Ishikawa (cell line): ENCODE measurements at regions not wholly inside any gene's neighbourhood (a gene's known extent, or its start where the extent isn't known, plus 50 kb on each side); places are given as distances from the start of the nearest gene placed in this dataset.

Source experiments
- EGR1 ChIP-seq: IDR thresholded peaks from 2 replicates; pipeline ENCODE4 v1.6.1; 2012
- EP300 ChIP-seq: IDR thresholded peaks from 2 replicates; pipeline ENCODE4 v1.6.1; 2012; ENCODE audit warnings: borderline replicate concordance
- YY1 ChIP-seq: IDR thresholded peaks from 2 replicates; pipeline ENCODE4 v1.6.1; 2012; ENCODE audit warnings: low read depth
- TF ChIP-seq, protein P1 (sequence below): IDR thresholded peaks from 2 replicates; pipeline ENCODE4 v1.6.1; 2012

DNA sequence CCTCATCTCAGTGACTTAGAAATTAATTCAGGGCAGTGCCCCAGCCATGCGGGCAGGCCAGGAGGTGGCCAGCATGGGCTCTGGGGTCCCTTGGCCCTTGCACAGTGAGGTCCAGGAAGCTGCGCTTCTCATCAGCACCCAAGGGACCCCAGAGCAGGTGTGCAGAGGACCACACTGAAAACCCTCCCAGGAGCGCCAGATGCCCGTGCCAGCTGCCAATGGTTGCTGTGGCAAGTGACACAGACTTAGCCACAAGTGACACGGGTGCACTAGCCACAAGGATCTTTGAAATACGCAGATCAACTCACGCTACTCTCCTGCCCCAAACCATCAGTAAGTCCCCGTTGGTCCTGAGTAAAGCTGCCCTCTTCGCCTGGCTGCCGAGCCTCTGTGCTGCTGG lies 88.1 kb downstream of the ERMARD start:
- TF ChIP-seq, protein P1, sequence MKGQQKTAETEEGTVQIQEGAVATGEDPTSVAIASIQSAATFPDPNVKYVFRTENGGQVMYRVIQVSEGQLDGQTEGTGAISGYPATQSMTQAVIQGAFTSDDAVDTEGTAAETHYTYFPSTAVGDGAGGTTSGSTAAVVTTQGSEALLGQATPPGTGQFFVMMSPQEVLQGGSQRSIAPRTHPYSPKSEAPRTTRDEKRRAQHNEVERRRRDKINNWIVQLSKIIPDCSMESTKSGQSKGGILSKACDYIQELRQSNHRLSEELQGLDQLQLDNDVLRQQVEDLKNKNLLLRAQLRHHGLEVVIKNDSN = no peak
- TF ChIP-seq EP300 (no peak), YY1 (no peak), EGR1 (no peak)
